ENCODE measurements at regions not wholly inside any gene's neighbourhood (a gene's known extent, or its start where the extent isn't known, plus 50 kb on each side); places are given as distances from the start of the nearest gene placed in this dataset.

GRCh38 chr1:87757676-87758075, 429.0 kb downstream of the LMO4 start:
- H3K27ac Mint-ChIP-seq = no peak overlapping the region

DNA sequence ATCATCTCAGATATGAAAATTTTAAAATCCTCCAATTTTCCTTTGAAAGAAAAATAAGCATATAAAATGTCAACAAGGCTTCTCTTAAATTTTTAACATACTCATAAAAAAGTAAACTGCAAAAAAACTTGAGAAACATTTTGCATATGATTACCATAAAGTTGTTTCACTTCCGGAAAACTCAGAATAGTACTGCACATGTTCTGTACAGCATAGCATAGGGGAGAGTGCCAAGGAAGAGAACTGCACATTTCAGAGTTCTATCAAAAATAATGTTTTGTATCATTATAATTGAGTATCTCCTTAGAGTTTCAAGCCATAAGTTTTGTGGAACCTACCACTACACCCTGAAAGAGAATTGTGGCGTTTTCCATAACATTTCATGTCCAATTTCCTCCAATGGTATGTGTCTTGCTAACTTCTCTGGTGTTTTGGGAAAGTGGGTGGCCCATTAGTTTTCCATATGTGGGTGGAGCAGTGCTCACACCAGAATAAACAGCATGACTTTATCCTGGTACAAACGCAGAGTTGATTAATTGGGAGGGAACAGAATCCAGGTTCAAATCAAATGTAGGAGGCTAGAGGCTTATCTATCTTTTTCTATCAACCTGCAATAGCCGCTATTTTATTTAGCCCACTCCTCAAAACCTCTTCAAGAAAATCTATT, 430.9 kb downstream of the LMO4 start:
- Mint-ChIP-seq H3K9me3 (peaks cover 10% of the 10 kb centered on the region), H3K36me3 (ENCODE audit: low read depth) (no peaks in the 10 kb centered on the region), H3K4me3 (no peak overlapping the region), H3K4me1 (peaks cover 8% of the 10 kb centered on the region), H3K27me3 (ENCODE audit: low read depth, poor library complexity) (peaks cover 3% of the 10 kb centered on the region), H3K27ac (no peak overlapping the region)
- TF ChIP-seq, protein P1, sequence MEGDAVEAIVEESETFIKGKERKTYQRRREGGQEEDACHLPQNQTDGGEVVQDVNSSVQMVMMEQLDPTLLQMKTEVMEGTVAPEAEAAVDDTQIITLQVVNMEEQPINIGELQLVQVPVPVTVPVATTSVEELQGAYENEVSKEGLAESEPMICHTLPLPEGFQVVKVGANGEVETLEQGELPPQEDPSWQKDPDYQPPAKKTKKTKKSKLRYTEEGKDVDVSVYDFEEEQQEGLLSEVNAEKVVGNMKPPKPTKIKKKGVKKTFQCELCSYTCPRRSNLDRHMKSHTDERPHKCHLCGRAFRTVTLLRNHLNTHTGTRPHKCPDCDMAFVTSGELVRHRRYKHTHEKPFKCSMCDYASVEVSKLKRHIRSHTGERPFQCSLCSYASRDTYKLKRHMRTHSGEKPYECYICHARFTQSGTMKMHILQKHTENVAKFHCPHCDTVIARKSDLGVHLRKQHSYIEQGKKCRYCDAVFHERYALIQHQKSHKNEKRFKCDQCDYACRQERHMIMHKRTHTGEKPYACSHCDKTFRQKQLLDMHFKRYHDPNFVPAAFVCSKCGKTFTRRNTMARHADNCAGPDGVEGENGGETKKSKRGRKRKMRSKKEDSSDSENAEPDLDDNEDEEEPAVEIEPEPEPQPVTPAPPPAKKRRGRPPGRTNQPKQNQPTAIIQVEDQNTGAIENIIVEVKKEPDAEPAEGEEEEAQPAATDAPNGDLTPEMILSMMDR (IDR thresholded peaks at IDR 0.05) = no peak
- DNase-seq = no peak

More at GRCh38 chr1:87757676-87758075, 429.0 kb downstream of the LMO4 start:
- peaks cover 10% of the 10 kb centered on the region for H3K9me3 Mint-ChIP-seq
- TF ChIP-seq, protein P1 (IDR thresholded peaks at IDR 0.05) = no peak
- H3K36me3 Mint-ChIP-seq (ENCODE audit: low read depth) = no peaks in the 10 kb centered on the region
- peaks cover 3% of the 10 kb centered on the region for H3K27me3 Mint-ChIP-seq (ENCODE audit: low read depth, poor library complexity)
- no peak for DNase-seq
- no peak overlapping the region for H3K4me3 Mint-ChIP-seq
- no peaks in the 10 kb centered on the region for H3K4me1 Mint-ChIP-seq

GRCh38 chr1:87760155-87760554, 431.5 kb downstream of the LMO4 start:
- DNase-seq = no peak
- no peak overlapping the region for H3K4me3 Mint-ChIP-seq
- TF ChIP-seq, protein P1 (IDR thresholded peaks at IDR 0.05) = no peak
- no peaks in the 10 kb centered on the region for H3K36me3 Mint-ChIP-seq (ENCODE audit: low read depth)
- peaks cover 8% of the 10 kb centered on the region for H3K4me1 Mint-ChIP-seq
- H3K27ac Mint-ChIP-seq = no peak overlapping the region
- peaks cover 8% of the 10 kb centered on the region for H3K9me3 Mint-ChIP-seq
- peaks cover 3% of the 10 kb centered on the region for H3K27me3 Mint-ChIP-seq (ENCODE audit: low read depth, poor library complexity)

DNA sequence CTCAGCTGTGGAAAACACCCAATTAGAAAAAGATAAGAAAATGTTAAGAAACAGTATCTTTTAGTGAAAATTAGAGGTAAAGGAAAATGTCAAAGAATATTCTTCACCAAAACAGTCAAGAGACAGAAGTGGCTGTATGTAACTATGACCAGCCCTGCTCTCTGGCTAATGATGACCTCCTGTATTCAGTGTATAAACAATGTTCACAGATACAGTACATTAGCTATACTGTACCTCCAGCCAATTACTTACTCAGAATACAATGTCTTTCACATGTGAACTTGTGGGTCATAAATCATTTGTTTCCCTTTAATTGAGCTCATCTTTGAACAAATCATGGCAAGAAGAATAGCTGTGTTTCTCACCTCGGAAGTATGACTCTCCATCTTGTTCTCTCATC, 432.0 kb downstream of the LMO4 start:
- Mint-ChIP-seq H3K4me1 (peaks cover 8% of the 10 kb centered on the region), H3K36me3 (ENCODE audit: low read depth) (no peaks in the 10 kb centered on the region)

DNA sequence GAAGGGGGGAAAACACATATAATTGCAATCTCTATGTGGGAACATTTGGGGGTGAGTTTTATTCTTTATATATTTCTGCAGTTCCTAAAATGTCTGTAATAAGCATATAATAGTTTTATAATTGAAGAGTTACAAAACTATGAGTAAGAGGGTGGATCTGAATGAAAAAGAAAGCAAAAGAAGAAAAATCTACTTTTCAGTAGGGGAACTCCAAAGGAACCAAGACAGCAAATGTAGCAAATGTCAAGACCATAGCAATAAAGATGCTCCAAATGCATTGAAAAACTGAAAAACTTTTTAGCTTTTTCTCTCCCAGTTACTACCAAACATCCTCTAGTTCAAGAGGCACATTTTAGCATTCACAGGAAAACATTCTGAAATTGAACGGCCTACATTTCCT, 434.8 kb downstream of the LMO4 start:
- DNase-seq = no peak
- peaks cover 8% of the 10 kb centered on the region for H3K4me1 Mint-ChIP-seq
- no peak overlapping the region for H3K4me3 Mint-ChIP-seq
- TF ChIP-seq, protein P1 (IDR thresholded peaks at IDR 0.05) = no peak
- no peaks in the 10 kb centered on the region for H3K36me3 Mint-ChIP-seq (ENCODE audit: low read depth)
- H3K27ac Mint-ChIP-seq = no peak overlapping the region
- no peaks in the 10 kb centered on the region for H3K27me3 Mint-ChIP-seq (ENCODE audit: low read depth, poor library complexity)
- peaks cover 3% of the 10 kb centered on the region for H3K9me3 Mint-ChIP-seq

More for the DNA sequence above, 432.0 kb downstream of the LMO4 start:
- no peak for DNase-seq
- Mint-ChIP-seq H3K4me3 (no peak overlapping the region), H3K27me3 (ENCODE audit: low read depth, poor library complexity) (peaks cover 3% of the 10 kb centered on the region), H3K9me3 (peaks cover 5% of the 10 kb centered on the region), H3K27ac (no peak overlapping the region)
- TF ChIP-seq, protein P1 (IDR thresholded peaks at IDR 0.05) = no peak

DNA sequence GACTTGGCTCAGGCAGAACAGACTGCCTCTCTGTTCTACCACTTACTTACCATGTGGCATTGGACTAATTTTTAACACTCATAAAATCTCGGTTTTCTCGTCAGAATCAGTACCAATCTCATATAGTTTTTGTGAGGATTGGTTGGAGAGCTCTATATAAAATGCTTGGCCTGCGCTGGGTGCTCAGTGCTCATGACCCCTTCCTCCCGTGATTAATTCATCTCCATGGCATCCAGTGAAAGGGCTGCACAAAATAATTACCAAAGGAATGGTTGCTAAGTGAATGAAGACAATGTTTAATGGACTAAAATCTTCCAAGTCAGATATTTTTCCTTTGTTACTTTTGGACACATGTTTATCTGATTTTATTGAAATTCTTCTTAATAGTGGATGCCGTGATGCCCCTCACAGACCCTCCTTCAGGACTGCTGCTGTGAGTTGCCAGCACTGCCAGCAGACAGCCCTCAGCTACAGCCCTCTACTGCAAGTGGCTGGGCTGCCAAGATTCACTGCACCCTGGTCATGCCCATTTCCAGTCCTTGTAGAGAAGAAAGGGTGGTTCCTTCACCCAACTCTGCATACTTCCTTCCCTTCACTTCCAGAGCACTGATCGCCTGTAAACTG, 436.5 kb downstream of the LMO4 start:
- Mint-ChIP-seq H3K27me3 (ENCODE audit: low read depth, poor library complexity) (no peaks in the 10 kb centered on the region), H3K27ac (no peak overlapping the region), H3K4me3 (no peak overlapping the region), H3K36me3 (ENCODE audit: low read depth) (no peaks in the 10 kb centered on the region), H3K4me1 (peaks cover 8% of the 10 kb centered on the region), H3K9me3 (peaks cover 14% of the 10 kb centered on the region)
- no peak for DNase-seq
- TF ChIP-seq, protein P1 (IDR thresholded peaks at IDR 0.05) = no peak
